ENCODE measurements at regions not wholly inside any gene's neighbourhood (a gene's known extent, or its start where the extent isn't known, plus 50 kb on each side); places are given as distances from the start of the nearest gene placed in this dataset.

- TF ChIP-seq CTCF (IDR thresholded peaks at IDR 0.05) (no peak), MAX (CRISPR knock-in tag; IDR thresholded peaks at IDR 0.05) (no peak), CREM (CRISPR knock-in tag; IDR thresholded peaks at IDR 0.05) (no peak), JUN (CRISPR knock-in tag; IDR thresholded peaks at IDR 0.05) (no peak), FOXK1 (CRISPR knock-in tag; IDR thresholded peaks at IDR 0.05) (no peak), NR2C2 (CRISPR knock-in tag; IDR thresholded peaks at IDR 0.05) (no peak), USF2 (CRISPR knock-in tag; IDR thresholded peaks at IDR 0.05) (no peak), NFE2L1 (CRISPR knock-in tag; IDR thresholded peaks at IDR 0.05) (no peak), MXD4 (CRISPR knock-in tag; IDR thresholded peaks at IDR 0.05; ENCODE audit: borderline replicate concordance) (no peak), TEAD4 (CRISPR knock-in tag; IDR thresholded peaks at IDR 0.05) (no peak)
Observed at GRCh38 chr12:46459111-46459510, 86.5 kb upstream of the SLC38A2 start.

All from WTC11 (cell line).